GM21619 (cell line): ENCODE measurements at regions not wholly inside any gene's neighbourhood (a gene's known extent, or its start where the extent isn't known, plus 50 kb on each side); places are given as distances from the start of the nearest gene placed in this dataset.

Source experiments
- ATAC-seq: cut with Tn5 transposase; IDR thresholded peaks from one replicate; pipeline ENCODE4 v1.9.1; 2021; ENCODE audit not compliant: unreplicated experiment

DNA sequence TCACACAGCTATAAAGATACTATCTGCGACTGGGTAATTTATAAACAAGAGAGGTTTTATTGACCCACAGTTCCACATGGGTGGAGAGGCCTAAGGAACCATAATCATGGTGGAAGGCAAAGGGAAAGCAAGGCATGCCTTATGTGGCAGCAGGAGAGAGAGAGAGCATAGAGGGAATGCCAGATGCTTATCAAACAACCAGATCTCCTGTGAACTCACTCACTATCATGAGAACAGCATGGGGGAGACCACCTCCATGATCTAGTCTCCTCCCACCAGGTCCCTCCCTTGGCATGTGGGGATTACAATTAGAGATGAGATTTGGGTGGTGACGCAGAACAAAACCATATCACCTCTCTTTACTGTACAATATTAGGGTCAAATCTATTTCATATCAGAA is 1101.6 kb upstream of the RAG2 start:
- ATAC-seq = no peak

DNA sequence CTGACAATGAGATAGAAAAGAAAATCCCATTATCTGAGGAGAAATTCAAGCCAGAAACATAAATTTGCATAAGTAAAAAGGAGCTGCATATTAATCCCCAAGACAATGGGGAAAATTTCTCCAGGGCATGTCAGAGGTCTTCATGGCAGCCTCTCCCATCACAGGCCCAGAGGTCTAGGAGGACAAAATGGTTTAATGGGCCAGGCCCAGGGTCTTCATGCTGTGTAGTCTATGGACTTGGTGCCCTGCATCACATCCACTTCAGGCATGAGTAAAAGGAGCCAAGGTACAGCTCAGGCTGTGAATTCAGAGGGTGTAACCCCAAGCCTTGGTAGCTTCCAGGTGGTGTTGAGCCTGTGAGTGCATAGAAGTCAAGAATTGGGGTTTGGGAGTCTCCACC is 1097.2 kb upstream of the RAG2 start:
- ATAC-seq = no peak

DNA sequence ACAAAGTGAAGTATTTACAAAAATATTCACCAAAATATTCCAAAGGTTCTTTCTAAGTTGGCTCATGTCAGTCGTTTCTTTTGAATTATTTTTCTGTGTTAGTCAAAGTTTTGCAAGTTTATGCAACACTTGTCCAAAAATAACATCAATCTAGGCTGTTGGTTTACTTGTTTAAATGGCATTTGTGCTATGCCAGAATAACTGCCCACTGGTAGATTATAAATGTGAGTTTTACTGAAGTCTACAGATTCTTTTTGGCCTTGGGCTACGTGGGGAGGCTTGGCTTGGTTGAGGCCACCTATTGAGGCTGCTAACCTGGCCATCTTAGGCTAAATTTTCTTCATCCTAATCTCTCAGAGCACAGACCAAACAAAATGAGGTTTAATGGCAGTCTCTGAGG is 1091.9 kb upstream of the RAG2 start:
- no peak for ATAC-seq

DNA sequence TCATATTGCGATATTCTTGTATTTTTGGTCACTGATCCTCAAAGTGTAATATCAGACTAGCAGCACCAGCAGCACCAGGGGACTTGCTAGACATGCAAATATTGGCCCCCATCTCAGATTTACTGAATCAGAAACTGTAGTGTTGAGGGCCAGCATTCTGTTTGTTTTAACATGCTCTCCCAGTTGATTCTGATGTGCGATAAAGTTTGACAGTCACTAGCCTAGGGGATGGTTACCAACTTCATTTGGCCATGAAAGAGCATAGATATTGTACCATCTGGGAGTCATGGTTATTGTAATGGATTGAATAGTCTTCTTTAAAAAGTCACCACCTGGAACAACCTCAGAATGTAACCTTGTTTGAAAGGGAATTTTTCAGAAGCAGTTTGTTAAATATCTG is 1090.4 kb upstream of the RAG2 start:
- no peak for ATAC-seq

DNA sequence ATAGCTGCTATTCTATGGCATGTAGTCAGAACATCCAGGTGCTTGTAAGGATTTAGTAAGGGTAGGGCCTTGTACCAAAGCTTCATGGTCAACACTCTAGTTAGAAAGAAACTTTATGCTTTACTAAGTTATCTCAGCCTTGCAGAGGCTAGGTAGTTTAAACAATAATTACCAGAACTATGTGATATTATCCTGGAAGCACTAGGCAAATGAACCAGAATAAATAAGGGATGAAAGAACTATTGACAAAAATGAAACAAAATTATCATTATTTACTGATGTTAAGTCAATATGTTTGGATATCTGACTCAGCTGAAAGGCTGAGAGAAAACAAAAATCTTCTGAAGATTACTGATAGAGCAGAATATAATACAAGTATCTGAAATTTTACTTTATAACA is 1089.1 kb upstream of the RAG2 start:
- no peak for ATAC-seq

DNA sequence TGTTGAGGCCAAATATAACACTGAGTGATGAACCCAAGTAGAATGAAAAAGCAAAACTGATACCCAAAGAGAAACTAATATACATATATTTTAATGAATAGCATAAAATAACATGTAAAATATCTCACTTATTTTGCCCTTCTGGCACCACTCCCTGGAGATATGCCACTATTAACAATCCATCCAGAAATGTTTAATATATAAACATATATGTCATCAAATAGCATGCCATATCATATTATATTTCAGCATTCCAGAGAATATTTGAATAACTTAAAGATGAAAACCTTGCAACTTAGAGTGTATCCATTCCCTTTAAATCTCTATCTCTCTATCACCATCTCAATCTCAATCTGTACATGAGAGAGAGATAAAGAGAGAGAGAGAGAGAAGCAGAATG is 1073.3 kb upstream of the RAG2 start:
- ATAC-seq = no peak

DNA sequence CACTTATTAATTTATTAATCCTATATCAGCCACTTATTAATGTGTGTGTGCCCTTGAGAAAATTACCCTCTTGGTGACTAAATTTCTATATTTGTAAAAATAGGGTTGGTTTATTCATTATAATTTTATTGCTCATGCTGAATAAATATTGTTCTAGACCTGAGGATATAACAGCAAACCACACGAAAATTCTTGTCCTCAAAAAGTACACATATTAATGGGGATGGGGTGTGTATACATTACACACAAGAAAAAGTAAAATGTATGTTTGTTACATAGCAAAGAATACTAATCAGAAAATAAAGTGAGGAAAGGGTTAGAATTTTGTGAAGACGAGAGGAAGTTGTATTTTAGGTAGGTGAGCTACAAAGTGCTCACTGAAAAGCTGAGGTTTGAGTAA is 1068.9 kb upstream of the RAG2 start:
- ATAC-seq = no peak

DNA sequence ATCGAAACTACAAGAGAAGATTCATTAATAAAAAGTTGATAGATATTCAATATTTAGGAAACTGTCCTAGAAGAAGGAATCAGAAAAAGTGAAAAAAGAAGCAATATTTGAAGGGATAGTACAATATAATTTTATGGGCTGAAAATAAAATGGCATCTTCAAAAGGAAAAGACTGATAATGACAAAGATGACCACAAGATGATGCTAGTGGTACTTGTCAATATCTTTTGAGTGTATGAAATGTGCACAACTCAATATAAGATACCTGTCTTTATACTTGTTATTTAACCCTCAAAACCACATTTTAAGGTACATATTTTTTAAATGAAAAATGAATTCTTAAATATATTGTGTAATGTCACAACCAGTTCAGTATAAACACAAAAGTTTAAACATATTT is 1059.6 kb upstream of the RAG2 start:
- no peak for ATAC-seq

DNA sequence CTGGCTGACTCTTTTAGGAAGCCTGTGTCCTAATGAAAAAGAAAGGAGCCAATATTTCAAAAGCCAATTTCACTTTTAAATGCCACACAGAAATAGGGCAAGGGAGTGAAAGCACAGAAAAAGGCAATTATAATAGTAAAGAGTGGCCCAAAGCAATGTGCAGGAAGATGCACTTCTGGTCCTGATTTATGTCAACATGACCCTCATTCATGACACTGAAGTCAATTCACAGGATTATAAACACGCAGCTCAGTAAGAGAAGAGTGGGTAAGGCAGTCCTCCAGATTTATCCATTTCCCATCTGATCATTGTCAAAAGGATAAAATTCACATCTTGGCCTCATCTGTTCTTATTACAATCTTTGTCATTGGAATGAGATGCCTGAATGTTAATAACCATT is 1049.7 kb upstream of the RAG2 start:
- no peak for ATAC-seq

DNA sequence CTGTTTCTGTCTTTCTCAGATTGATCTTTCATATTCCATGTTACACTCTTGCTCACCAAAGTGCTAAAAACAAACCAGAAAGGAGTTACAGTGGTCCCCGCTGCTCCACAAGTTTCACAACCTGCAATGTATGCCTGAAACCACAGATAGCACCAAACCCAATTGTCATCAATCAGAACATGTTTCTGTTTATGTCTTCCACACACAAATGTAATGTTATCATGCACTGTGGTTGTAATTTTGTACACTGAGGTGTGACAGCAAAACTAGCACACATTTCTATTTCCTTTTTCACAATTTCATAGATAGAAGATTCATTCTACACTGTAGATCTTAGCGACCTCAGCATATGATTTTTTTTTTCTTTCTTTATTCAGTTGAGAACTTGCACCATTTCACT is 1045.9 kb upstream of the RAG2 start:
- ATAC-seq = no peak

DNA sequence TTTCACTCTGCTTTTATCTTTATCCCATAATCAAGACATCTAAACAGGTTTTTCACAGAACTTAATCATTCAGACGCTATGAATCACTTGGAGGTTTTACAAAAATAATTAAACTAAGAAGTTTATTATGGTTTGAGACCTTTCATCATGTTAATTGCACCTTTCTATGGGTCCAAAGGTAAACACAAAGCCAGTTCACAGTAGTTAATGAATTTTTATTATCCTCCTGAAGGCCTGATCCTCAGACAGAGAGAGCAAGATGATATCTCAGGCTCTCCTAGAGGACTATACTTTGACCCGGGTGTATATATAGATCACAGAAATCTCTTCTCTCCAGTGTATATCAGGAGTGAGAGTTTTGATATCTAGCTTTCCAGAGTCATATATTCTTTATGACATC is 1044.3 kb upstream of the RAG2 start:
- no peak for ATAC-seq

DNA sequence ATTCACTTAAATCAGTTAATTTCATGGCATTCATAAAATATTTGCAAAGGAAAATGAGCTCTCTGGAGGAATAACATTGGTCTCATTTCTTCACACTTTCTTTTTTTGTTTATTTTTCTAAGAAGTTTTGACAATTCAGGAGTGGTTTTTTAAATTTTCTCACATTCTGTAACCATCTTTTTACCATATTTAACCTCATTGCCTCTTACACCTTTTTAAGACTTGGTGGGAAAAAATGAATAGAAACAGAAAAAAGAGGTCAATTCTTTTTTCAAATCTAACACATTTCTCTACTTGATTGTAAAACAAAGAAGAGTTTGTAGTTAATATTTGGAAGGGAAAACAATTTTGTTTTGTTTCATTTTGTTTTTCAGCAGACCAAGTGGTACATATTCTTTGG is 1034.7 kb upstream of the RAG2 start:
- ATAC-seq = no peak

DNA sequence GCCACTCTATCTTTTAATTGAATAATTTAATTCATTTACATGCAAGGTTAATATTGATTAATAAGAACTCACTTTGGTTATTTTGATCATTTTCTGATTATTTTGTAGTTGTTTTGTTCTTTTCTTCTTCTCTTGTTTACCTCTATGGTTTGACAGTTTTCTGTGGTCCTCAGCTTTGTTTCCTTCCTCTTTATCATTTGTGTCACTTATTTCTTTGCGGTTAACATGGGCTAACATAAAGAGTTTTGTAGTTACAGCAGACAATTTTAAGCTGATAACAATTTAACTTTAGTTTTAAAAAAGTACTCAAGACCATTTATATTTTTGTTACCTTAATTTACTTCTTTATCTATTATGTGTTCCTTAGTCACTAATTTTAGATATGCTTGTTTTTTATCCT is 1032.8 kb upstream of the RAG2 start:
- ATAC-seq = no peak

DNA sequence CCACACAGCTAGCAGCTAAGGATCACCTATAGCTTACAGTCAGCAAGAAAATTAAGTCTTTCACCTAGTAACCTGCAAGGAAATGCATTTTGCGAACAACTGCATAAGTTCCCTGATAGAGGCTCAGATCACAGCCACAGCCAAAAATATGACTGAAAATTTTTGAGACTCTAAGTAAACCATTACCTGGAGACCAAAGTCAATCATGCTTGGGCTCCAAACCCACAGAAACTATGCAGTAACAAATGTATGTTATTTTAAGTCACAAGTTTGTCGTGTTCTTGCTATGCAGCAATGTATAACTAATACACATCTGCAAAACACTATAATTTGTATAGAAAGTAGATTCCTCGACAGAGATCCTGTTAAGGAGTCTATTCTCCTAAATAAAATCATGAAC is 1025.7 kb upstream of the RAG2 start:
- no peak for ATAC-seq

DNA sequence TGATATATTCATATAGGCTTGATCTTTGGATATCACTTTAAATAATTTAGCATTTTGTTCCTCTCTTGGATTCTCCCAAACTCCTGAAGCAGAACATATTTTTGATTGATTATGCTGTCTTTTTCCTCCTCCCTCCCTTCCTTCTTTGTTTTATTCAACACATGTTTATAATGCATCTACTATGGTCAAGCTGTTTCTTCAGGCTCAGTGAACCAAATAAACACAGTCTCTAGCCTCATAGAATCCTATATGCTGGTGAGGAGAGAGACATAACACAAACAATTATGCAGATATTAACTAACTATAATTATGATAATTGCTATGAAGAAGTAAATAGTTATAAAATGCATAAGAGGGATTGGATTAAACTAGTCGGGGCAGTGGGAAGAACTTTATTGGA is 1023.6 kb upstream of the RAG2 start:
- no peak for ATAC-seq

DNA sequence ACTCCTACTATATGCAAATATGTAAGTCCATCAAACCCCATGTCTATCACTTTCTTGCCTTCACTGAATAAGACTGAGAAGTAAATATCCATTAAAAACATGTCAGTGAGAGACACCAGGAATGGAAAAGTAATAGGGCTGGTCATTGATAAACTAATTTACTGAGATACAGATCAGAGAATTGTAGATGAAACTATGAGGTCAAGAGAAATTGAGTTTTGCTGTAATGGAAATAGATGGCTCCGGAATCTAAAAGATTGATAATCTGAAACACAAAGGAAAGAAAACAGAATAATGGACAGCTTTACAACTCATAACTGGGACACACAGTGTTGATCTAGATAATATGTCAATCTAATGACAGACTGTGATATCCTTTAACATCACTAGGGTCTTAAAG is 1018.3 kb upstream of the RAG2 start:
- no peak for ATAC-seq

DNA sequence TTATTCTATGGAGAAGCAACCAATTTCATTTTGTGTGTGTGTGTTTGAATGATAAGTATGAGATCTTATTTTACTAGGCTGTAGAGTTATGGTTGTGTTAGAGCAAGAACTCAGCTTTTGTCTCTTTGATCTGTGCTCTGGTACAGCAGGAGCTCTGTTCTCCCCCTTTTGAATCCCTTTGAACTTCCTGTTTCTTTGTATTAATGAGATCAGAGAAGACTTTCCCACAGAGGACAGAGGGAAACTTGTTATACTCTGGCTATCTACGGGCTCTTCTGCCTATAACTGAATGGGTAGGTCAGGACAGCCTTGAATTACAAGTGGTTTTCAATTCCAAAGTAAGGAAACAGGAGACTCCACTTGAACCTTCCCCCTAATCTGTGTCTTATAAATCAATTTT is 1015.0 kb upstream of the RAG2 start:
- ATAC-seq = no peak

DNA sequence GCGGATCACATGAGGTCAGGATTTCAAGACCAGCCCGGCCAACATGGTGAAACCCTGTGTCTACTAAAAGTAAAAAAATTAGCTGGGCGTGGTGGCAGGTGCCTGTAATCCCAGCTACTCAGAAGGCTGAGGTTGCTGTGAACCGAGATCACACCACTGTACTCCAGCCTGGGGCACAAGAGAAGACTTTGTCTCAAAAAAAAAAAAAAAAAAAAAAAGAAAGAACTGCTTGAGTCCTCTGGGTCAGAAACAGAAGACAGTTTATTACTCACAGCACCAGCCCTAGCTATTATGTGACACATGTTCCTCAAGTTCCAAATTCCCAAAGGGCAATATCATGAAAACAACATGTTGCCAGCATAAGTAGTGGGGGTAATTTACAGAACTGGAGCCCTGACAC is 1014.1 kb upstream of the RAG2 start:
- ATAC-seq = no peak

DNA sequence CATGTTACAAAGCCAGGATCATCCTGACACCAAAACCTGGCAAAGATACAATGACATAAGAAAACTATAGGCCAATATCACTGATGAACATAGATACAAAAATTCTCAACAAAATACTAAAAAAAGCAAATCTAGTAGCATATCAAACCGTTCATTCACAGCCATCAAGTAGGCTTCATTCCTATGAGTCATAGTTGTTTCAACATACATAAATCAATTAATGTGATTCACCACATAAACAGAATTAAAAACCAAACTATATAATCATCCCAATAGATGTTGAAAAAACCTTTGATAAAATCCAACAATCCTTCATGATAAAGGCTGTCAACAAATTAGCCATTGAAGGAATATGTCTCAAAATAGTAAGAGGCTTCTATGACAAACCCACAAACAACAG is 1007.2 kb upstream of the RAG2 start:
- ATAC-seq = no peak

DNA sequence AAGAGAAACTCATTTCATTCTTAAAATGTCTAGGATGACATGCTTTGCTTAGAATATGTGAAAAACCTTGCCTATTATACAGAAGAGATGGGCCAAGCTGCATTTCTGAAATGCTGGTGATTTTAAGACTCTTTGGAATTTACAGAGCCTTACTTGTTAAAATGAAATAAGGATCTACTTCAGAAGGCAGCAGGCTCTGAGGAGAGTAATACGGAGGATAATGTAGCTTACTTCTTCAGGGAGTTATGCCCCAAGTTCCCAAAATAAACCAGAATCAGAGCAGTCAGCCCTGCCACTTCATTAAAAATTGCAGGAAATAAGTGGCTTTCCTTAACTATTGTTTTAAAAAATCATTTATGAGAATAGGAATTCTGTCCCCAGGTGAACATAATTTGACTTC is 1000.3 kb upstream of the RAG2 start:
- ATAC-seq = no peak

DNA sequence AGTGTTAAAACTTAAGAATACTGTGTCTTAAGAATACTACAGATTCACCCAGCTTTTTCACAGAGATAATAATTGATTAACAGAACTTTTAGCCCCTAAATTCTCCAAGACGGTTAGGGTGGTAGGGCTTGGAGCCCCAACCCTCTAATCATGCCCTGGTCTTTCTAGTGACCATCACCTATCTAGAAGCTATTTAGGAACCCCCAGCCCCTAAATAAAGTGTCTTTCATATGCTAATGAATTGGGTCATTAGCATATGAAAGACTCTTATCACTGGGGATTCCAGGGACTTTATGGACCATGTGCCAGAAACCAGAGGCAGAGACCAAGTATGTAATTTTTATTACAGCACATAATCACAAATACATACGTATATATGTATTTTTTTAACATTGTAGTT is 999.7 kb upstream of the RAG2 start:
- ATAC-seq = no peak

DNA sequence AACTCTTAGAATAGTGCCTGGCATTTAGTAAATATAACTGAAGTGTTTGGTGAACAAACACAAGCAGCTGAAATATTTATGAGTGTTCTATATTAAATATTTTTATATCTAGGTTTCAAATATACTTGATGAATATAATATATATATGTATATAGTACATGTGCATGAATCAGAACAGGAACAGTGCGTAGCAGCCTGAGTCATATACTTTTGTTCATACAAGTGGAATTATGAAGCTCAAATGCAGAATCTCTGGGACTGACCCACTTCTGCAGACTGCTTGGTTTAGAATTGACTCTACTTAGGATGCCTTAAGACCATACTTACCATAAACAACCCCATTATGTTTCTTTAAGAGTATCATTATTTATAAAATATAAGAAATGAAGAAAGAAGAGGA is 997.8 kb upstream of the RAG2 start:
- ATAC-seq = no peak

DNA sequence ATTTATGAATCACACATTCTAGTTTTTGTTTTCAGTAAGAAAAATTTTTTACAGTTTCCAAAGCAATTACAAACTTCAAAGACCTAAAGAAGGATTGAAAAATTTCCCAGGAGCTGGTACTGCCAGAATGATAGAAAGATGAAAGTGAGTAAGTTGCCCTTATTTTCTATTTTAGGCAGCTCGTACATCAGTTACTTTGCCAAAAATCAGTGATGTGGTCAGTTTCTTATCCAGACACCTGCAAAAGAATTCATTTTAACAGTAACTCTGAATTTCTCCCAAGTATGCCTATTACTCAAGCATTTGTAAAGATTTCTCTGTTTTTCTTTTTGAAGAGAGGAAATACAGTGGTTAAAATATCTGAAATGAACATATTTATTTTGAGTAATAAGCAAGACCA is 976.3 kb upstream of the RAG2 start:
- ATAC-seq = no peak

DNA sequence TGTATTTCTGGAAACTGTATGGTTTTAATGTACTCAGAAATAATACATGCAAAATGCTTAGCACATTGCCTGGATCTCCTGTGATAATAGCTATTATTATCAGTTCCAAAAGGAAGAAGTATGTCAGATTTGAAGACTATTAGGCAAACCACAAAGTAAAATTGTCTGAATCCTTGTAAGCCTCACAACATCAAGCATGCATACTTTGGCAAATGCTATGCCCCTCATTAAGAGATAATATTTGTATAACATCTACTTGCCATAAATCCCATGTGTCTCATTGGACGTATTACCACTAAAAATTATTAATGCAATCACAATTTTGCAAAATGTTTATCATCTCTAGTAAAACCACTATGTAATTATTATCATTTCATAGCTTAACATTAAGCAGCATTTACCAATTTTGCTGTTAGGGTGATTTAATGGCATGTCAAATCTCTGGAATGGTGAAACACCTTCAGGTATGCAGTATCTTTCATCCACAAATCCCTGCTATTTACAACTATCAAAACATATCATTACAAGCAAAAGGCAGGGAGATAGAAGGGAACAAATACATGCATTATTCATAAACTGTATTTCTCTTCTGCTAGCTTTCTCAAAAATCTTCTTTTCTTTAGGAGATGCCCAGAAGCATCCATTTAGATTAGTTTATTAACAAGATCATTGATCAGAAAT is 974.6 kb upstream of the RAG2 start:
- ATAC-seq = no peak
